PC-3 (cell line): ENCODE measurements at regions not wholly inside any gene's neighbourhood (a gene's known extent, or its start where the extent isn't known, plus 50 kb on each side); places are given as distances from the start of the nearest gene placed in this dataset.

Source experiments
- CTCF ChIP-seq: fragments of 300-600 bp; sonication (generic); conservative IDR thresholded peaks from 2 replicates; pipeline ENCODE4 v1.5.1; 2017; ENCODE audit warnings: antibody characterized with exemption, low read depth, mild to moderate bottlenecking, low read length
- EZH2 ChIP-seq: fragments of 300-600 bp; sonication (generic); IDR thresholded peaks from one replicate; pipeline ENCODE4 v1.6.1; 2017; ENCODE audit warnings: antibody characterized with exemption, mild to moderate bottlenecking, low read length; ENCODE audit not compliant: unreplicated experiment
- EZH2phosphoT487 ChIP-seq: fragments of 300-600 bp; sonication (generic); IDR thresholded peaks from 2 replicates; pipeline ENCODE4 v1.6.1; 2018; ENCODE audit warnings: mild to moderate bottlenecking, antibody characterized with exemption, low read length, borderline replicate concordance

- no peak for TF ChIP-seq EZH2
- TF ChIP-seq CTCF = no peak
- no peak for TF ChIP-seq EZH2phosphoT487
These were observed 746.1 kb downstream of the C4orf33 start for GRCh38 chr4:129842096-129842495.
